Right renal pelvis (tissue), 4 donors: ENCODE measurements at regions not wholly inside any gene's neighbourhood (a gene's known extent, or its start where the extent isn't known, plus 50 kb on each side); places are given as distances from the start of the nearest gene placed in this dataset.
A peak's percentile ranks its signal among the peaks of the same experiment; 100 is the strongest.

Experiments used
- DNase-seq, 4 donors: peaks; one replicate each; pipeline ENCODE4 v3.0.0-alpha.2; 2013; ENCODE audit warnings: low read depth in 4 of 4, low spot score in 3 of 4, missing footprints in 1 of 4

DNA sequence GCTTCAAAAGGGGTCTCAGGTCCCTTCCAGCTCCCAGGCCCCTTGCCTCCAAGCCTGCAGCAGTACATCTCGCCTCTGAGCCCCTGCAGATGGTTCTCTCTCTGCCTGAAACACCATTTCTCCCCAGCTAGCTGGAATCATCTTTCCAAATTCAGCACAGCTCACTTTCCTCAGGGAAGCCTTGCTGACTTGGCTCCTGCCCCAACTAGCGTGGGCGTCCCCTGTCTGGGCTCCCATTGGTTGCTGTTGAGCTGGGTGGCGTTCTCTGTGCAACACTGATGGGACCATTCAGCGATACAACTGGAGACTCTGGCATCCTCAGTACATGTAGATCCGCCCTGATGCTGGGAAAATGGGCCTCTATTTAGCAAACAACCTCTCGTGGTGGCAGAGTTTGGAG lies 141.3 kb upstream of the IGSF21 start:
- DNase-seq, result no peak

DNA sequence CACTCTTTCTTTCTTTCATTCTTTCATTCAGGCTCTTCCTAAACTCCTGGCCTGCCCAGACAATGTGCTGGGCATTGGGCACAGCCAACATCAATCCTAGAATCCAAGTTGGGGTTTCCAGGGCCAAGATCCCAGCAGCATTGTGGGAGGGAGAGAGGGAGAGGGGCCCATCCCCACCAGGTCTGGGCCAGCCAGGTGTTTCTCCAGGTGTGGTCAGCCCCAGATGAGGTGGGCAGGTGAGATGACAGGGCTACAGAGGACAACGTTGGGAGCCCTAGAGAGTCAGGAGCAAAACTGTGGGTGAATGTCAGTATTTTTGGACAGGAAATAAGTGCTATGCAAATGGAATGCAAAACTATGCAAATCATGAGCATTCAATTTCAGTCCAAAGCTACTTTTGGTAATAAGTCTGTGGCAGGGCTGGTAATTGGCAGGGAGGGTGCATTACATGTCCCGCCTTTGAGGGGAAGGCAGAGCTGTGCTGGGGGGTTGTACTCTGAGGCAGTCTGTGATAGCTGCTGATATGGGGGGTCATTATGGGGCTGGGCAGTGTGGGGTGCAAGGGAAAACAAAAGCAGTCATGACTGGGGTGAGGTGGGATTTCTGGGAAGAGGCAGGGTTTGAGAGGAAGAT lies 139.9 kb upstream of the IGSF21 start:
- DNase-seq, result no peak

DNA sequence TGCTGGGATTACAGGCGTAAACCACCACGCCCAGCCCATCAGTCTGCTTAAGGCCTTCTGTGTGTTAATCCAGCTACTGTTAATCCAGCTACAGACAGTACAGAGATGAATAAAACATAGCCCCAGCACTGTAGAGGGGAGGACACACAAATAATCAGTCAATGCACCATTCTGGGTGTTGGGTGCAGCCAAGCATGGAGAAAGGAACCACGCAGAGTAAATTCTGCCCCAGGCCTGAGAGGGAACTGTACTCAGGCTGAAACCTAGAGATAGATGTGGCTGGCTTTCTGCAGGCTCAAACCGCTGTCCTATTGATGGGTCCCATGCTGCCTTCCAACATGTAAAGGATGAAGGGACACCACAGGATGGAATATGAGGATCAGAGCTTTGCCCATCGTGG lies 136.8 kb upstream of the IGSF21 start:
- no peak for DNase-seq

DNA sequence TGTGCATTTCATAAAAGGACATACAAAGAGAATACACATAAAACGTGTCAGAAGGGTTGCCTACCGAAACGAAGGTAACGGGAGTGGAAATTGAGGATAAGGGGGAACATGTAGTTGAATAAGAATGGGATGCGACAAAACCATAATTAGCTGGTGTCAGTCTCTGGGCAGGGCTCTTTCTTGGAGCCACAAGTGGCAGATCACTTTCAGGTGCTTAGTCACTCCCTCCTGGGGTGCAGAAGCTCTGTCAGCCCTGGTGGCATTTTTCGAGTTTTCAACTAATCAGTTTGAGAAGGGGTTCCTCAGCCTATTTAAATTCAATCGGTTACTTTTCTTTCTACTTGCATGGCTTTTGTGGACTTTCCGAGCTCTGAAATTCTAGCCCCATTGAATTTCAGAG lies 133.9 kb upstream of the IGSF21 start:
- no peak for DNase-seq

DNA sequence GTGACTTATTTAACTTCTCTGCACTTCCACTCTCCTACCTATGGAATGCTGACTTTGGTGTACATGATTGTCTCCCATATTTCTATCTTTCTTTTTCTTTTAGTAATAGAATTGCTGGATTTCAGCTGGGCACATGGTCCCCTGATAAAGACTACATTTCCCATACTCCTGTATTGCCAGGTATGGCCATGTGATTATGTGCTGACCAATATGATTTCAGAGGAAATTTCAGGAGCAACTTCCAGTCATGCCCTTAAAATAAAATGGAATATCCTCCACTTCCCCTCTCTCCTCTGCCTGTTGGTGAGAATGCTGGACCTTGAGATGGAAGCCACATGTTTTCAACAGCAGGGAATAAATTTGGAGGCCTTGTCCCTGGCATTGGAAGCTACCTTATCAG lies 130.7 kb upstream of the IGSF21 start:
- DNase-seq, result no peak

DNA sequence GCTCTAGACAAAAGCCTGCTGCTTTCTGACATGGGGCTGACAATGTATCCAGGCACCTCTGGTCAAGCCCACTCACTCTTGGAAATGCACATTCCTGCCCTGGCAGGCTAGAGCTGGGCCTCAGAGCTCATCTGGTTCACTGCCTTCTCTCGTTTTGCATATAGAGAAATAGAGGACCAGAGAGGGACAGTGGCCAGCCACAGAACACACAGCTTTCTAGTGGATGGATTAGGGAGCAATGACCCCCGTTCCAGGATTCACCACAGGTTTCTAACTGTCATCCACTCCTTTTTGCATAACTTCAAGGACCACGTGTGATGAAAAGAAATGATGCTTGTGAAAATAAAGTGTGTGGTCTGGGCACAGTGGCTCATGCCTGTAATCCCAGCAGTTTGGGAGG lies 129.6 kb upstream of the IGSF21 start:
- DNase-seq, result no peak

DNA sequence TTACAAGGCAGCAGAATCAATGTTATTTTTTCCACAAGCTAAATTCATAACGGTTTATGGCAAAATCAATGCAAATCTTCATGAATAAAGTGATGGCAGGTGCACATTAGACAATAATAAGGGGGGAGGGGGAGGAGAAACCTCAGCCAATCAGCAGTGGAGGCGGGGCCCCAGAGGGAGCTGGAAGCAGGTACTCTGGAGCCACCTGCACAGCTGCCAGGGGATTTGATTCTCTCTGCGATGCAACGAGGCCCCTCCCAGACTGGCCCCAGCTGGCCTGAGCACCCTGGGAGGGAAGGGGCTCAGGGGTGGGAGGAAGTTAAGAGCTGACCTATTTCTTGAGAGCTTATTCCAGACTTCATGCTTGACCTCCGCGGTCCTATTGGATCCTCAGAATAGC lies 127.8 kb upstream of the IGSF21 start:
- no peak for DNase-seq

DNA sequence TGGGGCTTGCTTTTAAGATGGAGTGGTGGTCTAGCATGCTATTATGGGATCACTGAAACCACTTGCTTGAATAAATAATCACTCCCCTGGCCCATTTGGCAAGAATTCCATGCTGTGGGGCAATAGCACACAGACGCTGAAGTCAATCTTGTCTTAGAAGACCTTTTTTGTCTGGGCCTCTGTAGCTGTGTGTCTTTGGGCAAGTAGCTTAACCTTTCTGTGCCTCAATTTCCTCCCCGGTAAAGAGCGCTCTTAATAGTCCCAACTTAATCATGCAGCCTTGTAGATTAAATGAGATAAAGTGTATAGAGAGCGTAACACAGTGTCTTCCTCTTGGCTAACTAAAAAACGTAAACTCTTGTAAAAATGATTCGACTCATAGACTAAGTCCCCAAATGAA lies 125.4 kb upstream of the IGSF21 start:
- DNase-seq, result no peak

DNA sequence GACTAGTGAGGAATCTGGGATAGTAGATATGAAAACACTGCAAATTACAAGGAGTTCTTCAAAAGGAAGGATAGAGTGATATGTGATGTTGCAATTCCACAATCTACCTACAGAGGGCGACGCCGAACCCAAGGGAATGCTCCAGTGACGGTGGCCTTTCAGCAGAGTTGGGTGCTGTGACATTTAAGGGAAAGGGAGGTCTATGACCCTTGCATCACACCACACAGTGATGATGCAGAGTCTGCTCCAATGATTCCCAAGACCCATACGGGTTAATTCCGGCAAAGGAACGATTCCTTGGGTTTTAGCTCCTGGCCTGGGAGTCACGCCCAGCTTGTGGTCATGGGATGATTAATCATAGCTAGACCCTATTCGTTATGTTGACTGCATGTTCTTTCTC lies 123.0 kb upstream of the IGSF21 start:
- DNase-seq, result peak in 1 of 4 donors; percentile 4

DNA sequence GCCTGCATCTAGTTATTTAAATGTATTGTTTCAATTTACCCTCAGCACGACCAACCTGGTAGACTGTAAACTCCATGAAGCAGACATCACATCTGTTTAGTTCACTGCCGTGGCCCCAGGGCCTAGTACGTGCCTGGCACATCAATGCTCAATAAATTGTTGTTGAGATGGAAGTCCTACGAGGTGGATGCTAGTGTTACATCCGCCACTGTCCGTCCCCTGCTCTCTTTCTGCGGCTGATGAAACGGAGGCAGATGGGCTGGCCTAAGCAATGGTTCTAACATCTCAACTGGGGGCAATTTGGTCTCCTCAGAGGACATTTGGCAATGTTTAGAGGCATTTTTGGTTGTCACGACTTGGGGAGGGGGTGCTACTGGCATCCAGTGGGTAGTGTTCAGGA lies 121.4 kb upstream of the IGSF21 start:
- DNase-seq, result no peak

DNA sequence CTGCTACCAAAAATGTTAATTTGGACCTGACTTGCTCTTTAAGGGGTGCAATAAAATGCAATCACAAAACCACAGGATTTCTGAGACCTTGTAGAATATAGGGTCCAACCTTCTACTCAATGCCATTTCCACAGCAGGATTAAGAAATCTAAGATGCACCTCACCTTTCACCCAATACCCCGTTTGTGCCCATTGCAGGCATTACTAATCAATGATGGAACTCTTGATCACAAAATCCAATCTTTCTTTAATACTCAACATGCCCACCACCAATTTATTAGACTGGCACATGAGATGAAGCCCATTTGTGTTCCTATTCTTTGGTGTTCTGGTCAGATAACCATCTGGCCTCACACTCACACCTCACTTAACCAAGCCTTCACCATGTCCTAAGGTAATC lies 117.2 kb upstream of the IGSF21 start:
- DNase-seq, result no peak

DNA sequence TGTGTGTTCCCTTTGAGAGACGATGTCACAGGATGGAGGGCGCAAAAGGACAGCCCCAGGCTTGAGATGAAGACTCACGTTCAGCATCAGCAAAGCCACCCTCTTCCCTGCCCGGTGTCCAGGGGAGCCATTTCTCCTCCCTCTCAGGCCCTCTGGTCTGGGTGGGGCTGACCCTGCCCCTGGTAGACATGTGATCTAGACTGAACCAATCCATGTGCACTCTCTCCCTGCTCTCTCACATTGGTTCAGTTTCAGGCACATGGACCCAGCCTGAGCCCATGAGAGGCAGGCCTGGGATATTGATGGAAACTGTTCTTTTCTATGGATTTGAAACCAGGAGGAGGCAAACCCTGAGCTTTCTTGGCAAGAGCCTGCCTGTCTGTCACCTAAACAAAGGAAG lies 115.6 kb upstream of the IGSF21 start:
- DNase-seq, result no peak

DNA sequence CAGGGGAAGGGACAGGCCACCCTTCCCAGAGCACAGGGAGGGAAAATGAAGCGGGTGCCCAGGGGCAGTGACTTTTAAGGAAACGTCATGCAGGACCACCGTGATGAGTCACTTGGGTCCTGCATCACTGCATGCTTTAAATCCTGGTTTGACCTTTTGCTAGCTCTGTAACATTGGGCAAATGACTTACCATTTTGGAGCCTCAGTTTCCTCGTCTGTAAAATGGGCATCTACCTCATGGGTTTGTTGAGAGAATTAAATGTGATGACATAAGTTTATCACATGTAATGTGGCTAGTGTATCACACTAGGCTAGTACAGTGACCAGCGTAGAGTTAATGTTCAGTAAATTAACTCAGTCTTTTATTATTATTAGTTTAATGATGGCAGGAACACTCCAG lies 114.8 kb upstream of the IGSF21 start:
- DNase-seq, result no peak

DNA sequence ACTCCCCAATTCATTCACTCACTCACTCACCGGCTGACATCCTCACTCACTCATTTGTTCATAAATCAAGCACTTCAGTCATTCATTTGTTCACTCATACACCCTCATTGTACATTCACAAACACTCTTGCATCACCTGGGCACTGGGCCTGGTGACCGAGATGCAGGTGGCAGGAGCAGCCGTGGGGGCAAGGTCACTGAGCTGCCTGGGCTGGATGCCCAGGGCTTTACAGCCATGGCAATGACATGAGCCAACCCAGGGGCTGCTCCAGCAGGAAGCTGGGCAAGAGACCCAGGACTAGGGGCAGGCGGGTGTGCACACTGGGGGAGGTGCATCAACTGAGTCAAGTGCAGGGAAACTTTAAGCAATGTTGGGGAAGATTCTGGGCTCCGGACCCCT lies 113.6 kb upstream of the IGSF21 start:
- no peak for DNase-seq

DNA sequence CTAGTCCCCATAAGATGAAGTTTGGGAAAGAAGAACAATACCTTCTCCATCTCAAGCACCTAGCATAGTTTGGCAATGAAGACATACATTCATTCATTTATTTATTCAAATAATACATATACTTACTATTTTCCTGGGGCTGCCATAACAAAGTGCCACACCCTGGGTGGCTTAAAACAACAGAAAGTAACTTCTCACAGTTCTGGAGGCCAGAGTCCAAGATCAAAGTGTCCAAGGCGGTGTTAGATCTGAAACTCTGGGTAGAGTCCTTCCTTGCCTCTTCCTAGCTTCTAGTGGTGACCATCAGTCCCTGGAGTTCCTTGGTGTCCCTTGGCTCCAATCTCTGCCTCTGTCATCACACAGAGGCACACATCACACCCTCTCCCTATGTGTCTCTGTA lies 112.1 kb upstream of the IGSF21 start:
- DNase-seq, result no peak

DNA sequence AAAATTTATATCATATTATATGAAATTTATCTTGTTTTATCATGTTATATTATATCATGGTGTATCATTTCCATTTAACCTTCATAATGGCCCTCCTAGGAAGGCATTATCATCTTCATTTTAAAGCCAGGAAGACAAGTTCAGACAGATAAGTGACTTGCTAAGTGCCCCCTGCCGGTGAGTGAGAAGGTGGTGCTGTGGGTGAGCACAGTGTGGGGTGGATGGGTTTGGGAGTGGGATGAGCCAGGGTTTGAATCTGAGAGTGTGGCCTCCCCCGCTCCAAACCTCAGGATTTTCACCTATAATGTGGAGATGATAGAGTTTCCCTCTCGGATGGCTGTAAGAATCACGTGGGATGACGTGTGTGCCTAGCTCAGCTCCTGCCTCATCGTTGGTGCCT lies 108.7 kb upstream of the IGSF21 start:
- DNase-seq, result no peak

DNA sequence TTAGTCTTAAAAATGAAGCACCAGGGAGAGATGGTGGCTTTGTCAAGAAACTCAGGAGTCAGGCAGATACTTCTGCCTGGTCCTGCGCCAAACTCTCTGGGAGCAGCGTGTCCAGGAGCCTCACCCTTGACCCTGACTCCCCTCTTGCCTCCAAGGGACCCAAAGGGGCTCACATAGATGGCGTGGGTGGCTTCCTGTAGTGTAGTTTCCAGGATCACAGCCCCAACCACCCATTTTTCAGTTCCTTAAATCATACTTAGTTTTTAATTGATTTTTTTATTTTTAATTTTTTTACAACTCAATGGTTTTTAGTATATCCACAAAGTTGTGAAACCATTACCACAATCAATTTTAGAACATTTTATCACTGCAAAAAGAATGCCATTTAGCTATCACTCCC lies 107.7 kb upstream of the IGSF21 start:
- DNase-seq, result no peak

DNA sequence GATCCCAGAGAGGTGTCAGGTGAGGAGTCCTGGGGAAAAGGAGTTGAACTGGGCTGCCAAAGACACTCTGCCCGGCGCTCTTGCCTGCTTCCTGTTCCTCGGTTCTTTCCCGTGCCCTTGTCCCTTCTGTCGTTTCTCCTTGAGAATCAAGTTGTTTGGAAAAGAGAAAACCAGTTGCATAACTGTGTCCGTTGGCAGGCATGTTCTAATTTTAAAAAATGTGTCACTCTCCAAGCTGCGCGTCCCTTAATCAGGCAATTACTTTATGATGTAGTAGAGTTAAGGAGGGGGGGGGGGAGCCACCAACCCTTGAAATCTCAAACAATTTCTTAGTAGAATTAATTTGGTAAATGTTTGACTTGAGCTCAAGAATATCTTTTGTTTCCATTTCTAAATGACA lies 105.9 kb upstream of the IGSF21 start:
- no peak for DNase-seq

DNA sequence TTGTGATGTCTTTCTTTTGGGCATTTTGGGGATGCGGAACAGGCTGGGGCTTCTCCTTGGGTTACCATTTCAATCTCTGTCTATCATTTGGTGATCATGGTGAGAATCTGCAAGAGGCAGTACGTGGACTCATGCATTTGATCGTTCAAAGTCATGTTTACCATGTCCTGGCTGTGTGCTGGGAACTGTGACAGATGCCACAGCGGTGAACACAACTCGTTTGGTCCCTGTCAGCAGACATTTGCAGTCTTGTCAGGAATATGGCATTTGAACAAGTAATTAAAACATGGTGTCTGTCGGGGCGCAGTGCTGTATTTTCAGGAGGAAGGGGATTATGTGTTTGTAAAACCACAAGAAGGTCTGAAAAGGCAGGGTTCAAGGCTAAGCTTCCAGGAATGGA lies 103.3 kb upstream of the IGSF21 start:
- no peak for DNase-seq

DNA sequence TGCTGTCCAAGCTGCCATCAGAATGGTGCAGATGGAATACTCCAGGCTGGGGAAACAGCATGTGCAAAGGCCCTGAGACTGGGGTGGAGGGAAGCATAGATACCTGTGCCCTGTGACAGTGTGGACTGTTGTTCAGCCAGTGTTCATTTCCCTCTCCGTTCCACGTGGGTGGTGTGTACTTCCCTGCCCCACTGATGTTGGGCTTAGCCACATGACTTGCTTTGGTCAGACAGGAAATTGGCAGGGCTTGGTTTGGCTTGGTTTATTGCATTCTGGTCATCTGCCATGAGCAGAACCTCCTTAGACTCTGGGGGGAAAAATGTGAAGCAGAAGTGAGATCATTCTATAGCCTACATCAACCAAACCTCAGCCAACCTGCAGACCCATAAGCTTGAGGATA lies 102.4 kb upstream of the IGSF21 start:
- DNase-seq, result no peak

DNA sequence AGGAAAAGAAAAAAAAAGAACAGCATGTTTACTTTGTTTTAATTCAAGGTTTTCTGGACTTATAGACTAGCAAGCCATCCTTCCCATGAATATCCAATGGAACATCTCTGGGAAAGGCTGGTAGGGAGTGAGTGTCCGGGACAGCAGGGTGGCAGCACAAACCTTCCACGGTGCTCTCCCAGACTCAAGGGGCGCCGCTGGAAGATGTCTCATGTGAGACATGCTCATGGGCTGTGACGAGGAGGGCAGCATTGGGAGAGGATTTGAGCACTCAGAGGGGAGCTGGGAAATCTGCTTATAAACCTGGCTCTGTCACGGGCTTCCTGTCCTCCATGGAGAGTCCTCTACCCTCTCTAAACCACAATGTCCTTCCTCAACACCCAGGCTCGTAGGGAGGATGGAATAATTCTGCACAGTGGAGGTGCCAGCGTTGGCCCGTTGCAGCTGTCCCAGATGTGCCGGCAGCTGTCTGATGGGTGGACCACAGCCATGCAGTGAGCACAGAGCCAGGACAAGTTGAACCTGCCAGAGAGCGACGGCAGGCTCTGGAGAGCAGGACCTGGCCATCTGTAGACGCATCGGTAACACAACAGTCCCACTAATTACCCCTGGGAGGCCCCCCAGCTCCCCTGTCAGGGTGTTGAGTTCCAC lies 100.1 kb upstream of the IGSF21 start:
- no peak for DNase-seq

DNA sequence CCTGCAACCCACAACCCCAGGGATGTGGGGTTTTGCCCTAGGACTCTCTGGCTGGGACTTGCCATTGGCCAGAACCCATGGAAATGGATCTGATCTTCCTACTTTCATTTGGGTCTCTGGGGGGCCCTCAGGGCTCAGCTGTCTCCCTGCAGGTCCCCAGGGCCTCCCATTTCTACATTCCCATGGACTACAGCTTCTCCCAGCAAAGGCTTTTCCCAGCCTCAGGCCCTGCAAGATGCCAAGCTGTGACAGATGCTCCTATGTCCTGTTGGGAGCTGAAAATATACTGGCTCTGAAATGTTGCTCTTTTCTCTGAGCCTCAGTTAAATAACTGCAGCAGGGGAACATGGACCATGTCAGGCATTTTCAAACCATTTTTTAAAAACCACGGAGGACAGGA lies 99.5 kb upstream of the IGSF21 start:
- DNase-seq, result no peak

DNA sequence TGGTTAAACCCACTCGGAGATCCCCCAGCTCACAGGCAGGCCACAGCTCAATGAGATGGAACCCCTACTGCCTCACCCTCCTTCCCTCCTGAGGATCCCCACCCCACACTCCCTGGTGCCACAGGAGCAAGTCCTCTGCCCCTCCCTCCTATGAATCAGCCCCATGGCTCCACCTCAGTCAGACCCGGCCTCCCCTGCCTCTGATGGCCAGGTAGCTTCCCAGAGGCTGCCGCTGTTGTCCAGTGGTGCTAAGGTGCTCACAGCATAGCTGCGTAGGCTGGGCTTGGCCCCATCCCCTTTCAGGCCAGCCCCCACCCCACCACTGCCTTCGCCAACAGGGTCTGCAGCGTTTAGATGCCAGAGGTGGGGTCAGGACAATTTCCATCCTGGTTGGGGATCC lies 98.5 kb upstream of the IGSF21 start:
- no peak for DNase-seq
